ENCODE measurements at regions not wholly inside any gene's neighbourhood (a gene's known extent, or its start where the extent isn't known, plus 50 kb on each side); places are given as distances from the start of the nearest gene placed in this dataset.

GRCh38 chr4:63814171-63814964 lies 594.9 kb downstream of the TECRL start:
- no peak for DNase-seq (ENCODE audit: low spot score)

- no peak for DNase-seq (ENCODE audit: low spot score)
These were observed 610.1 kb downstream of the TECRL start for GRCh38 chr4:63799166-63799565.

GRCh38 chr4:63795301-63795700 lies 613.9 kb downstream of the TECRL start:
- peak; percentile 74 for DNase-seq (ENCODE audit: low spot score)

- DNase-seq (ENCODE audit: low spot score): no peak
These were observed 618.9 kb downstream of the TECRL start for GRCh38 chr4:63790377-63790776.

GRCh38 chr4:63788271-63788670 lies 621.0 kb downstream of the TECRL start:
- DNase-seq (ENCODE audit: low spot score): no peak

GRCh38 chr4:63787326-63787725 lies 621.9 kb downstream of the TECRL start:
- no peak for DNase-seq (ENCODE audit: low spot score)

GRCh38 chr4:63786171-63786570 lies 623.1 kb downstream of the TECRL start:
- no peak for DNase-seq (ENCODE audit: low spot score)

GRCh38 chr4:63784822-63785221 lies 624.4 kb downstream of the TECRL start:
- DNase-seq (ENCODE audit: low spot score): no peak

- no peak for DNase-seq (ENCODE audit: low spot score)
These were observed 631.6 kb downstream of the TECRL start for GRCh38 chr4:63777601-63778000.

- DNase-seq (ENCODE audit: low spot score): no peak
These were observed 644.9 kb downstream of the TECRL start for GRCh38 chr4:63764400-63764799.

GRCh38 chr4:63757929-63758328 lies 651.3 kb downstream of the TECRL start:
- no peak for DNase-seq (ENCODE audit: low spot score)

GRCh38 chr4:63742882-63743281 lies 666.4 kb downstream of the TECRL start:
- peak; percentile 74 for DNase-seq (ENCODE audit: low spot score)

GRCh38 chr4:63729519-63729918 lies 679.7 kb downstream of the TECRL start:
- DNase-seq (ENCODE audit: low spot score): no peak

GRCh38 chr4:63728480-63729177 lies 680.6 kb downstream of the TECRL start:
- DNase-seq (ENCODE audit: low spot score): peak; percentile 92

- peak; percentile 42 for DNase-seq (ENCODE audit: low spot score)
These were observed 691.9 kb downstream of the TECRL start for GRCh38 chr4:63717384-63717783.

- no peak for DNase-seq (ENCODE audit: low spot score)
These were observed 700.6 kb downstream of the TECRL start for GRCh38 chr4:63708661-63709060.

- no peak for DNase-seq (ENCODE audit: low spot score)
These were observed 708.7 kb downstream of the TECRL start for GRCh38 chr4:63700569-63700968.

GRCh38 chr4:63693321-63693720 lies 715.9 kb downstream of the TECRL start:
- no peak for DNase-seq (ENCODE audit: low spot score)

GRCh38 chr4:63678358-63678931 lies 730.8 kb downstream of the TECRL start:
- DNase-seq (ENCODE audit: low spot score): no peak

GRCh38 chr4:63670735-63671134 lies 738.5 kb downstream of the TECRL start:
- no peak for DNase-seq (ENCODE audit: low spot score)

GRCh38 chr4:63663870-63664269 lies 745.4 kb downstream of the TECRL start:
- no peak for DNase-seq (ENCODE audit: low spot score)

GRCh38 chr4:63644396-63644795 lies 764.9 kb downstream of the TECRL start:
- no peak for DNase-seq (ENCODE audit: low spot score)

GRCh38 chr4:63637270-63637669 lies 772.0 kb downstream of the TECRL start:
- DNase-seq (ENCODE audit: low spot score): no peak
